MM.1S (cell line): ENCODE measurements at regions not wholly inside any gene's neighbourhood (a gene's known extent, or its start where the extent isn't known, plus 50 kb on each side); places are given as distances from the start of the nearest gene placed in this dataset.

Source experiments
- CTCF ChIP-seq: fragments of 300-600 bp; sonication (generic); IDR thresholded peaks from 2 replicates; pipeline ENCODE4 v1.5.1; 2016; ENCODE audit warnings: antibody characterized with exemption, low read length, mixed read lengths
- EZH2 ChIP-seq: fragments of 300-600 bp; sonication (generic); optimal IDR thresholded peaks from 2 replicates; pipeline ENCODE3; 2017; ENCODE audit warnings: low read depth, mild to moderate bottlenecking, antibody characterized with exemption, low read length, mixed read lengths

- TF ChIP-seq CTCF (no peak), EZH2 (no peak)
Observed at GRCh38 chr3:34531156-34531555, 732.7 kb downstream of the PDCD6IP start.
